A204.1 (cell line): ENCODE measurements at regions not wholly inside any gene's neighbourhood (a gene's known extent, or its start where the extent isn't known, plus 50 kb on each side); places are given as distances from the start of the nearest gene placed in this dataset.

Experiments used
- FAIRE-seq: peaks from 2 replicates; lab custom pipeline; 2012; peaks lifted over from hg19 to GRCh38; lab: Jason Lieb, UNC

GRCh38 chr2:60292242-60292641, 261.2 kb downstream of the BCL11A start:
- FAIRE-seq = no peak

GRCh38 chr2:60290509-60290908, 262.9 kb downstream of the BCL11A start:
- no peak for FAIRE-seq

- no peak for FAIRE-seq
Measured at GRCh38 chr2:60285626-60286316, 267.7 kb downstream of the BCL11A start.

GRCh38 chr2:60283626-60284025, 269.8 kb downstream of the BCL11A start:
- no peak for FAIRE-seq

GRCh38 chr2:60282886-60283285, 270.6 kb downstream of the BCL11A start:
- no peak for FAIRE-seq

GRCh38 chr2:60281730-60282129, 271.7 kb downstream of the BCL11A start:
- no peak for FAIRE-seq

- FAIRE-seq = no peak
Measured at GRCh38 chr2:60280238-60280637, 273.2 kb downstream of the BCL11A start.

- FAIRE-seq = no peak
Measured at GRCh38 chr2:60278906-60279305, 274.5 kb downstream of the BCL11A start.

GRCh38 chr2:60275958-60276357, 277.5 kb downstream of the BCL11A start:
- FAIRE-seq = no peak

GRCh38 chr2:60273836-60274235, 279.6 kb downstream of the BCL11A start:
- FAIRE-seq = no peak

- no peak for FAIRE-seq
Measured at GRCh38 chr2:60271713-60272112, 281.7 kb downstream of the BCL11A start.

GRCh38 chr2:60271131-60271530, 282.3 kb downstream of the BCL11A start:
- no peak for FAIRE-seq

- FAIRE-seq = no peak
Measured at GRCh38 chr2:60268661-60269060, 284.8 kb downstream of the BCL11A start.

GRCh38 chr2:60268032-60268431, 285.4 kb downstream of the BCL11A start:
- no peak for FAIRE-seq

GRCh38 chr2:60267122-60267521, 286.3 kb downstream of the BCL11A start:
- FAIRE-seq = no peak

GRCh38 chr2:60262178-60262577, 291.3 kb downstream of the BCL11A start:
- no peak for FAIRE-seq

GRCh38 chr2:60260639-60261296, 292.7 kb downstream of the BCL11A start:
- no peak for FAIRE-seq

- FAIRE-seq = no peak
Measured at GRCh38 chr2:60259781-60260180, 293.7 kb downstream of the BCL11A start.

GRCh38 chr2:60252581-60253150, 300.8 kb downstream of the BCL11A start:
- no peak for FAIRE-seq

- no peak for FAIRE-seq
Measured at GRCh38 chr2:60251247-60251646, 302.2 kb downstream of the BCL11A start.

GRCh38 chr2:60249879-60250278, 303.6 kb downstream of the BCL11A start:
- FAIRE-seq = no peak

- no peak for FAIRE-seq
Measured at GRCh38 chr2:60247471-60247870, 306.0 kb downstream of the BCL11A start.

- no peak for FAIRE-seq
Measured at GRCh38 chr2:60246583-60246982, 306.9 kb downstream of the BCL11A start.
